ACHN (cell line): ENCODE measurements at regions not wholly inside any gene's neighbourhood (a gene's known extent, or its start where the extent isn't known, plus 50 kb on each side); places are given as distances from the start of the nearest gene placed in this dataset.
"Not testable (repeated sequence)": the region's sequence is repeated elsewhere in the genome, so short reads cannot be mapped to it uniquely, and the experiment has no call there.

Experiments used
- DNase-seq: peaks from one replicate; pipeline ENCODE4 v3.0.0-alpha.2; 2015
- in situ Hi-C: cut with HindIII; loops from 2 replicates; pipeline ENCODE4 v1.10.0; 2017; ENCODE audit warnings: low sequenced_read_pairs, low pct_ligation_motif_present, low pct_unique_long_range_greater_than_20kb

GRCh38 chr14:43591776-43592175 is 915.3 kb downstream of the FSCB start:
- no peak for DNase-seq
- in situ Hi-C loops: no loop called here

- in situ Hi-C loops: no loop called here
- no peak for DNase-seq
Measured at GRCh38 chr14:43587183-43587582, 919.9 kb downstream of the FSCB start.

- no peak for DNase-seq
- in situ Hi-C loops: no loop called here
Measured at GRCh38 chr14:43579671-43580070, 927.4 kb downstream of the FSCB start.

- DNase-seq: no peak
Measured at GRCh38 chr14:43568022-43568421, 939.1 kb downstream of the FSCB start.

GRCh38 chr14:43548368-43548767 is 958.7 kb downstream of the FSCB start:
- in situ Hi-C loops: no loop called here
- no peak for DNase-seq

More at GRCh38 chr14:43568022-43568421, 939.1 kb downstream of the FSCB start:
- in situ Hi-C loops: no loop called here

- DNase-seq, in situ Hi-C loops: not testable (repeated sequence)
Measured at GRCh38 chr14:43547596-43547995, 959.5 kb downstream of the FSCB start.

- no peak for DNase-seq
Measured at GRCh38 chr14:43541356-43541755, 965.7 kb downstream of the FSCB start.

GRCh38 chr14:43540948-43541347 is 966.1 kb downstream of the FSCB start:
- peak; percentile 2 for DNase-seq
- in situ Hi-C loops: no loop called here

More at GRCh38 chr14:43541356-43541755, 965.7 kb downstream of the FSCB start:
- in situ Hi-C loops: no loop called here

- peak; percentile 66 for DNase-seq
- in situ Hi-C loops: no loop called here
Measured at GRCh38 chr14:43539210-43539609, 967.9 kb downstream of the FSCB start.

- in situ Hi-C loops: no loop called here
- no peak for DNase-seq
Measured at GRCh38 chr14:43535231-43535838, 971.7 kb downstream of the FSCB start.

- no peak for DNase-seq
- in situ Hi-C loops: no loop called here
Measured at GRCh38 chr14:43532825-43533416, 974.2 kb downstream of the FSCB start.

GRCh38 chr14:43528321-43528720 is 978.8 kb downstream of the FSCB start:
- in situ Hi-C loops: no loop called here
- no peak for DNase-seq

- no peak for DNase-seq
- in situ Hi-C loops: no loop called here
Measured at GRCh38 chr14:43525658-43526057, 981.4 kb downstream of the FSCB start.

GRCh38 chr14:43522901-43523300 is 984.2 kb downstream of the FSCB start:
- no peak for DNase-seq
- in situ Hi-C loops: no loop called here

GRCh38 chr14:43522191-43522590 is 984.9 kb downstream of the FSCB start:
- in situ Hi-C loops: no loop called here
- DNase-seq: no peak

GRCh38 chr14:43503508-43503907 is 1003.6 kb downstream of the FSCB start:
- in situ Hi-C loops: no loop called here
- peak; percentile 19 for DNase-seq

GRCh38 chr14:43492359-43492758 is 1014.7 kb downstream of the FSCB start:
- DNase-seq, in situ Hi-C loops: not testable (repeated sequence)

- no peak for DNase-seq
- in situ Hi-C loops: no loop called here
Measured at GRCh38 chr14:43483415-43483814, 1023.7 kb downstream of the FSCB start.

- DNase-seq: no peak
- in situ Hi-C loops: no loop called here
Measured at GRCh38 chr14:43481864-43482263, 1025.2 kb downstream of the FSCB start.

GRCh38 chr14:43480976-43481375 is 1026.1 kb downstream of the FSCB start:
- no peak for DNase-seq
- in situ Hi-C loops: no loop called here
